ENCODE measurements at regions not wholly inside any gene's neighbourhood (a gene's known extent, or its start where the extent isn't known, plus 50 kb on each side); places are given as distances from the start of the nearest gene placed in this dataset.

DNA sequence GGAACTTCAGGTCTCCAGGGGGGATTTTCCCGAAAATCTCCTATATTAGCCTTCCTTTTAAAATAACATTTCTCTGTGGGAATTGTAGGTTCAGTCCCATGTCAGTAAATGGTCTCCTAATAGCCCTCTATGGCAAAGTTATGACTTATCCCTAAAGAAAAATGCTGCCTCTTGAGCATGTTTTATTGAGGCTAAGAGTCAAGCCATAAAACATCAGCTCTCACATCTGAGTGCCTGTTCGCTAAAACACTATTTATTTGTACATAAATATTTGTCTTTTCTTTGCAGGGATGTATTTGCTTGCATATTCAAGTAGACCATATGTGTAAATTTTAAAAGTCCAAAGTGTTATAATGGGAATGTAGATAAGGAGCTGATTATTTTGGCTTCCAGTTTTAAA is 160.4 kb downstream of the PRDM6 start:
- Histone ChIP-seq H3K4me2 (ENCODE audit: insufficient read depth, low read length) (no peak overlapping the region), H3K4me3 (ENCODE audit: insufficient read depth, low read length) (no peak overlapping the region), H2AFZ (ENCODE audit: low read length) (no peak overlapping the region), H3K79me2 (ENCODE audit: insufficient read depth, low read length) (no peaks in the 10 kb centered on the region), H3K36me3 (ENCODE audit: insufficient read depth, low read length) (no peaks in the 10 kb centered on the region), H3K27ac (ENCODE audit: low read depth, low read length) (no peak overlapping the region), H4K20me1 (ENCODE audit: insufficient read depth, low read length) (no peaks in the 10 kb centered on the region), H3K4me1 (ENCODE audit: insufficient read depth, low read length) (no peaks in the 10 kb centered on the region), H3K27me3 (ENCODE audit: insufficient read depth, low read length) (no peaks in the 10 kb centered on the region), H3K9me3 (ENCODE audit: low read depth, low read length) (no peaks in the 10 kb centered on the region)
- DNase-seq (ENCODE audit: insufficient read length, low spot score, missing footprints), result no peak
- TF ChIP-seq, protein P1, sequence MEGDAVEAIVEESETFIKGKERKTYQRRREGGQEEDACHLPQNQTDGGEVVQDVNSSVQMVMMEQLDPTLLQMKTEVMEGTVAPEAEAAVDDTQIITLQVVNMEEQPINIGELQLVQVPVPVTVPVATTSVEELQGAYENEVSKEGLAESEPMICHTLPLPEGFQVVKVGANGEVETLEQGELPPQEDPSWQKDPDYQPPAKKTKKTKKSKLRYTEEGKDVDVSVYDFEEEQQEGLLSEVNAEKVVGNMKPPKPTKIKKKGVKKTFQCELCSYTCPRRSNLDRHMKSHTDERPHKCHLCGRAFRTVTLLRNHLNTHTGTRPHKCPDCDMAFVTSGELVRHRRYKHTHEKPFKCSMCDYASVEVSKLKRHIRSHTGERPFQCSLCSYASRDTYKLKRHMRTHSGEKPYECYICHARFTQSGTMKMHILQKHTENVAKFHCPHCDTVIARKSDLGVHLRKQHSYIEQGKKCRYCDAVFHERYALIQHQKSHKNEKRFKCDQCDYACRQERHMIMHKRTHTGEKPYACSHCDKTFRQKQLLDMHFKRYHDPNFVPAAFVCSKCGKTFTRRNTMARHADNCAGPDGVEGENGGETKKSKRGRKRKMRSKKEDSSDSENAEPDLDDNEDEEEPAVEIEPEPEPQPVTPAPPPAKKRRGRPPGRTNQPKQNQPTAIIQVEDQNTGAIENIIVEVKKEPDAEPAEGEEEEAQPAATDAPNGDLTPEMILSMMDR (IDR thresholded peaks at IDR 0.05; ENCODE audit: extremely low read depth, low read depth, low read length), result no peak

DNA sequence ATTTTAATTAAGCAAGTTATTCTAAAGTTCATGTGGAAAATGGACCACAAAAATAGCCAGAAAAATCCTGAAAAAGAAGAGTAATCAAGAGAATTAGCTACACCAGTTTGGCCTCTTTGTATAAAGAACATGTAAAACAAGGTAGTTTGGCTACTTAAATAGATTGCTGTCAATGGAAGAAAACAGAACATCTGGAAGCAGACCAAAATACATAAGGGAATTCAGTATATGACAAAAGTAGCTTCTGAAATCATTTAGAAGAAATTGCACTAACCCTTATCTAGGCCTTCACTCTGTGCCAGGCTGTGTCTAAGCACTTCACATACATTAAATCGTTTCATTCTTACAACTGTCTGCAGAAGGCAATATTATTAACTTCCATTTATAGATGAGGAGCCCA is 156.6 kb downstream of the PRDM6 start:
- H3K36me3 ChIP-seq (ENCODE audit: insufficient read depth, low read length), result no peaks in the 10 kb centered on the region
- no peaks in the 10 kb centered on the region for H3K27me3 ChIP-seq (ENCODE audit: insufficient read depth, low read length)
- no peaks in the 10 kb centered on the region for H3K9me3 ChIP-seq (ENCODE audit: low read depth, low read length)
- H2AFZ ChIP-seq (ENCODE audit: low read length), result no peak overlapping the region
- H4K20me1 ChIP-seq (ENCODE audit: insufficient read depth, low read length), result no peaks in the 10 kb centered on the region
- TF ChIP-seq, protein P1 (IDR thresholded peaks at IDR 0.05; ENCODE audit: extremely low read depth, low read depth, low read length), result no peak
- H3K4me1 ChIP-seq (ENCODE audit: insufficient read depth, low read length), result no peaks in the 10 kb centered on the region
- no peak overlapping the region for H3K4me2 ChIP-seq (ENCODE audit: insufficient read depth, low read length)
- no peak overlapping the region for H3K4me3 ChIP-seq (ENCODE audit: insufficient read depth, low read length)
- H3K27ac ChIP-seq (ENCODE audit: low read depth, low read length), result no peak overlapping the region
- DNase-seq (ENCODE audit: insufficient read length, low spot score, missing footprints), result no peak
- H3K79me2 ChIP-seq (ENCODE audit: insufficient read depth, low read length), result no peaks in the 10 kb centered on the region

DNA sequence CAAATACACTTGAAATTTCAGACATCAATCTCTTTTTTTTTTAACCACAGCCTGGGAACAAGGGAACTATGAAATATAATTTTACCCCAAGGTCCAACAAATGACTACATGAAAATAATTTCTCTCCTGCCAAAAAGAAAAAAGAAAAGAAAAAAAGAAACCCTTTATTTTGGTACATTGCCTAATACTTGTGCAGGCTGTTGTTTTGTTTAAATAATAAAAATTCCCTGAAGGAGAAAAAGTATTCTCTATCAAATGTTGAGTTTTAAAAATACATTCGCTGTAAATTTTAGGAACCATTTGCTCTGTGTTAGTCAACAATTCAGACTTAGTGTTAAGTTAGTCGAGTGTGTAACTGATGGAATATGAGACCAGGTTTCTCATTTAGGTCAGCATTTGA is 155.4 kb downstream of the PRDM6 start:
- Histone ChIP-seq H3K27me3 (ENCODE audit: insufficient read depth, low read length) (no peaks in the 10 kb centered on the region), H3K27ac (ENCODE audit: low read depth, low read length) (no peak overlapping the region), H3K9me3 (ENCODE audit: low read depth, low read length) (no peaks in the 10 kb centered on the region), H3K36me3 (ENCODE audit: insufficient read depth, low read length) (no peaks in the 10 kb centered on the region), H3K4me1 (ENCODE audit: insufficient read depth, low read length) (no peaks in the 10 kb centered on the region), H3K4me3 (ENCODE audit: insufficient read depth, low read length) (no peak overlapping the region), H2AFZ (ENCODE audit: low read length) (no peak overlapping the region), H4K20me1 (ENCODE audit: insufficient read depth, low read length) (no peaks in the 10 kb centered on the region), H3K4me2 (ENCODE audit: insufficient read depth, low read length) (no peak overlapping the region), H3K79me2 (ENCODE audit: insufficient read depth, low read length) (no peaks in the 10 kb centered on the region)
- DNase-seq (ENCODE audit: insufficient read length, low spot score, missing footprints), result no peak
- TF ChIP-seq, protein P1 (IDR thresholded peaks at IDR 0.05; ENCODE audit: extremely low read depth, low read depth, low read length), result no peak
